ENCODE measurements at regions not wholly inside any gene's neighbourhood (a gene's known extent, or its start where the extent isn't known, plus 50 kb on each side); places are given as distances from the start of the nearest gene placed in this dataset.

- H3K9me3 Mint-ChIP-seq: peaks cover 5% of the 10 kb centered on the region
These were observed 102.7 kb upstream of the ID4 start for GRCh38 chr6:19734519-19734918.

GRCh38 chr6:19736066-19736465 lies 101.1 kb upstream of the ID4 start:
- no peak overlapping the region for H3K27ac Mint-ChIP-seq
- peaks cover 5% of the 10 kb centered on the region for H3K9me3 Mint-ChIP-seq
- DNase-seq: no peak
- H3K4me3 Mint-ChIP-seq: no peak overlapping the region
- H3K4me1 Mint-ChIP-seq (ENCODE audit: low read depth): no peaks in the 10 kb centered on the region
- H3K36me3 Mint-ChIP-seq (ENCODE audit: low read depth): no peaks in the 10 kb centered on the region
- H3K27me3 Mint-ChIP-seq: no peaks in the 10 kb centered on the region

More at GRCh38 chr6:19734519-19734918, 102.7 kb upstream of the ID4 start:
- H3K4me1 Mint-ChIP-seq (ENCODE audit: low read depth): no peaks in the 10 kb centered on the region
- no peak overlapping the region for H3K4me3 Mint-ChIP-seq
- no peak for DNase-seq
- H3K36me3 Mint-ChIP-seq (ENCODE audit: low read depth): no peaks in the 10 kb centered on the region
- no peak overlapping the region for H3K27ac Mint-ChIP-seq
- no peaks in the 10 kb centered on the region for H3K27me3 Mint-ChIP-seq

GRCh38 chr6:19738010-19738409 lies 99.2 kb upstream of the ID4 start:
- Mint-ChIP-seq H3K27me3 (no peaks in the 10 kb centered on the region), H3K9me3 (no peaks in the 10 kb centered on the region), H3K27ac (no peak overlapping the region), H3K4me1 (ENCODE audit: low read depth) (no peaks in the 10 kb centered on the region), H3K4me3 (no peak overlapping the region), H3K36me3 (ENCODE audit: low read depth) (no peaks in the 10 kb centered on the region)
- no peak for DNase-seq

GRCh38 chr6:19749722-19750121 lies 87.4 kb upstream of the ID4 start:
- Mint-ChIP-seq H3K4me1 (ENCODE audit: low read depth) (no peaks in the 10 kb centered on the region), H3K27ac (no peak overlapping the region), H3K36me3 (ENCODE audit: low read depth) (no peaks in the 10 kb centered on the region), H3K27me3 (no peaks in the 10 kb centered on the region), H3K9me3 (peaks cover 7% of the 10 kb centered on the region), H3K4me3 (no peak overlapping the region)
- no peak for DNase-seq

- no peak for DNase-seq
- no peaks in the 10 kb centered on the region for H3K4me1 Mint-ChIP-seq (ENCODE audit: low read depth)
- H3K27ac Mint-ChIP-seq: no peak overlapping the region
- peaks cover 7% of the 10 kb centered on the region for H3K9me3 Mint-ChIP-seq
- H3K36me3 Mint-ChIP-seq (ENCODE audit: low read depth): no peaks in the 10 kb centered on the region
- no peak overlapping the region for H3K4me3 Mint-ChIP-seq
- no peaks in the 10 kb centered on the region for H3K27me3 Mint-ChIP-seq
These were observed 84.4 kb upstream of the ID4 start for GRCh38 chr6:19752746-19753145.

GRCh38 chr6:19753826-19754225 lies 83.3 kb upstream of the ID4 start:
- no peaks in the 10 kb centered on the region for H3K36me3 Mint-ChIP-seq (ENCODE audit: low read depth)
- H3K9me3 Mint-ChIP-seq: peaks cover 6% of the 10 kb centered on the region
- no peaks in the 10 kb centered on the region for H3K4me1 Mint-ChIP-seq (ENCODE audit: low read depth)
- no peak overlapping the region for H3K27ac Mint-ChIP-seq
- H3K27me3 Mint-ChIP-seq: no peaks in the 10 kb centered on the region
- DNase-seq: no peak
- no peak overlapping the region for H3K4me3 Mint-ChIP-seq

GRCh38 chr6:19754686-19755085 lies 82.5 kb upstream of the ID4 start:
- DNase-seq: no peak
- H3K27me3 Mint-ChIP-seq: no peaks in the 10 kb centered on the region
- no peak overlapping the region for H3K27ac Mint-ChIP-seq
- no peaks in the 10 kb centered on the region for H3K4me1 Mint-ChIP-seq (ENCODE audit: low read depth)
- H3K36me3 Mint-ChIP-seq (ENCODE audit: low read depth): no peaks in the 10 kb centered on the region
- no peaks in the 10 kb centered on the region for H3K9me3 Mint-ChIP-seq
- no peak overlapping the region for H3K4me3 Mint-ChIP-seq

- H3K9me3 Mint-ChIP-seq: no peaks in the 10 kb centered on the region
- no peak overlapping the region for H3K4me3 Mint-ChIP-seq
- no peaks in the 10 kb centered on the region for H3K4me1 Mint-ChIP-seq (ENCODE audit: low read depth)
- H3K27ac Mint-ChIP-seq: no peak overlapping the region
- no peak for DNase-seq
- no peaks in the 10 kb centered on the region for H3K36me3 Mint-ChIP-seq (ENCODE audit: low read depth)
- no peaks in the 10 kb centered on the region for H3K27me3 Mint-ChIP-seq
These were observed 82.0 kb upstream of the ID4 start for GRCh38 chr6:19755181-19755580.

- Mint-ChIP-seq H3K27ac (no peak overlapping the region), H3K27me3 (no peaks in the 10 kb centered on the region), H3K4me1 (ENCODE audit: low read depth) (no peaks in the 10 kb centered on the region), H3K4me3 (no peak overlapping the region), H3K9me3 (no peaks in the 10 kb centered on the region), H3K36me3 (ENCODE audit: low read depth) (no peaks in the 10 kb centered on the region)
- DNase-seq: no peak
These were observed 80.1 kb upstream of the ID4 start for GRCh38 chr6:19757036-19757435.

- Mint-ChIP-seq H3K27me3 (no peaks in the 10 kb centered on the region), H3K4me3 (no peak overlapping the region), H3K27ac (no peak overlapping the region), H3K36me3 (ENCODE audit: low read depth) (no peaks in the 10 kb centered on the region), H3K9me3 (peaks cover 5% of the 10 kb centered on the region), H3K4me1 (ENCODE audit: low read depth) (no peaks in the 10 kb centered on the region)
- no peak for DNase-seq
These were observed 77.9 kb upstream of the ID4 start for GRCh38 chr6:19759117-19759880.

GRCh38 chr6:19761121-19761520 lies 76.0 kb upstream of the ID4 start:
- H3K27me3 Mint-ChIP-seq: no peaks in the 10 kb centered on the region
- no peak overlapping the region for H3K27ac Mint-ChIP-seq
- no peak overlapping the region for H3K4me3 Mint-ChIP-seq
- peaks cover 7% of the 10 kb centered on the region for H3K9me3 Mint-ChIP-seq
- no peak for DNase-seq
- no peaks in the 10 kb centered on the region for H3K36me3 Mint-ChIP-seq (ENCODE audit: low read depth)
- no peaks in the 10 kb centered on the region for H3K4me1 Mint-ChIP-seq (ENCODE audit: low read depth)

- no peak overlapping the region for H3K27ac Mint-ChIP-seq
- H3K4me3 Mint-ChIP-seq: no peak overlapping the region
- H3K4me1 Mint-ChIP-seq (ENCODE audit: low read depth): no peaks in the 10 kb centered on the region
- no peaks in the 10 kb centered on the region for H3K27me3 Mint-ChIP-seq
- no peak for DNase-seq
- H3K36me3 Mint-ChIP-seq (ENCODE audit: low read depth): no peaks in the 10 kb centered on the region
- H3K9me3 Mint-ChIP-seq: peaks cover 4% of the 10 kb centered on the region
These were observed 65.3 kb upstream of the ID4 start for GRCh38 chr6:19771753-19772336.

GRCh38 chr6:19772891-19773290 lies 64.3 kb upstream of the ID4 start:
- Mint-ChIP-seq H3K4me3 (no peak overlapping the region), H3K36me3 (ENCODE audit: low read depth) (no peaks in the 10 kb centered on the region)

GRCh38 chr6:19781269-19781668 lies 55.9 kb upstream of the ID4 start:
- H3K27ac Mint-ChIP-seq: no peak overlapping the region
- no peak for DNase-seq
- no peaks in the 10 kb centered on the region for H3K27me3 Mint-ChIP-seq
- H3K36me3 Mint-ChIP-seq (ENCODE audit: low read depth): no peaks in the 10 kb centered on the region
- no peaks in the 10 kb centered on the region for H3K9me3 Mint-ChIP-seq
- no peaks in the 10 kb centered on the region for H3K4me1 Mint-ChIP-seq (ENCODE audit: low read depth)
- no peak overlapping the region for H3K4me3 Mint-ChIP-seq

More at GRCh38 chr6:19772891-19773290, 64.3 kb upstream of the ID4 start:
- no peaks in the 10 kb centered on the region for H3K27me3 Mint-ChIP-seq
- H3K27ac Mint-ChIP-seq: no peak overlapping the region
- H3K9me3 Mint-ChIP-seq: peaks cover 4% of the 10 kb centered on the region
- DNase-seq: no peak
- no peaks in the 10 kb centered on the region for H3K4me1 Mint-ChIP-seq (ENCODE audit: low read depth)

- Mint-ChIP-seq H3K4me3 (no peak overlapping the region), H3K36me3 (ENCODE audit: low read depth) (no peaks in the 10 kb centered on the region), H3K27me3 (no peaks in the 10 kb centered on the region), H3K27ac (no peak overlapping the region), H3K4me1 (ENCODE audit: low read depth) (no peaks in the 10 kb centered on the region), H3K9me3 (no peaks in the 10 kb centered on the region)
- DNase-seq: no peak
These were observed 54.6 kb upstream of the ID4 start for GRCh38 chr6:19782588-19782987.
